GM18909 (cell line): ENCODE measurements at regions not wholly inside any gene's neighbourhood (a gene's known extent, or its start where the extent isn't known, plus 50 kb on each side); places are given as distances from the start of the nearest gene placed in this dataset.

Experiments used
- ATAC-seq: cut with Tn5 transposase; IDR thresholded peaks from one replicate; pipeline ENCODE4 v1.9.1; 2021; ENCODE audit warnings: mild to moderate bottlenecking; ENCODE audit not compliant: unreplicated experiment, poor library complexity

DNA sequence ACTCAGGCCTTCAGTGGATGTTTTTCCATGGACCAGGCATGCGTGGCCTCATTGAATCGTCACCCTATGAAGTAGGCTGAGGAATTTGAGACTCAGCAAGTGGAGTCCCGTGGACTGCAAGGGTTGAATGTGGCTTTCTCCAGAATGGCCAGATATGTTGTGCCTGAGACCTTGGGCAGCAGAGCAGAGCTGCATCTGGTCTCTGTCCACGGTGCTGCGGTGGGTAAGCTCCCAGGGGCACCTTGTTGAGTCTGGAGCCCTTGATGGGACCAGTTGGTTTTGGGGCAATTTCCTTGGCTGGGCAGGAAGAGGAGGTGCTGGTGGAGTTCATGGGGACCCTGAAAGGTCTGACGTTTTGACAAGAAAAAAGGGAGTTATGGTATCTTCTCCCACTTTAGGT, 368.1 kb upstream of the EEF2KMT start:
- no peak for ATAC-seq

DNA sequence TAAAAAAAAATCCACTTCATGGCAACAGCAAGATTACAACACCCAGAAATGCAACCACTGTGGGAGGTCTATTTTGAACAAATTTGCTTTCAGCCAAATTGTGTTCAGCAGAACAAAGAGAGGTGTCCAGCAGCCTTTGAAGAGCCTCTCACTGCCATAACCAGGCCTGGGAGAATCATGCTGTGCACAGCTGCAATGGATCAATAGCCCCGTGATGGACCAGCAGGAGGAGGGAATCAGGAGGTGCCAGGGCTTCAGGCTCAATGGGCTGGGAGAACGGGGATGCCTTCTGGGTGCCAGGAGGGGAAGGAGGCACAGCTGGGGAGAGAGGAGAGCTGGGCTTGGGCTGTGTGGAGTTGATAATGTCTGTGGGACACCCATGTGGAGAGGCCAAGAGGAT, 366.2 kb upstream of the EEF2KMT start:
- ATAC-seq: no peak

DNA sequence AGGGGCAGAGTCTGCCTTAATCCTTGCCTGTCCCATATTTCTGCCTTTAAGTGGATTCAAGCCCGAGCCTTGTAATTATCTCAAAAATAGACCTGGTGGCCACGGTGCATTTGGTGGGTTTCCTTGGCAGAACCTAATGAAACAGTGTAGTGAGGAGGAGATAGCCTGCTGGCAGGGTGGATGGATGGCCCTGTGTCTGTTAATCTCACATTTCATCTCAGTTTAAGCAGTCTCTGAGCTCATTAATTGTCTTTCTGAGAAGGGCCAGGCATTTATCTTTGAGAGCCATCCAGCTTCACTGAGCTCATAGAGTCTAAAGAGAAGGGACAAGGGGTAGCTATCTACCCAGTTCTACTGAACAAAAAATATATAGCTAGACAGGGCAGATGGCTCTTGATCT, 364.0 kb upstream of the EEF2KMT start:
- no peak for ATAC-seq

DNA sequence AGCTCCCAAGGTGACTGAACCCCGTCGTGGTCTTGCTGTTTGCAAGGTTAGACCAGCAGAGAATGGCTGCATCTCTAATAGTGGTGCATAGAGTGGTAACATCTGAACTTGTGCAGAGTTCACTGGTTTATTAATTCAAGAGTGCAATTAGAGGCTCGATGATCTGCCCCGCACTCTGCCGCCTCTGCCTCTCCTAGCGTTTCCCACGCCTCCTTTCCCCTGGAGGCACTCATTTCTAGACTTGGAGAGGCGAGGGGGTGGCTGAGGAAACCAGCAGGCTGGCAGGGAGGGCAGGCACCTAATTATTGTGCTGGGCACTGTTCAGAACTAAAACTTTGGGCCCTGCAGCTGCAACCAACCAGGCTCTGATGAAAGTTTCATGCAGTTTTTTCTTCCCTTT, 363.5 kb upstream of the EEF2KMT start:
- no peak for ATAC-seq

DNA sequence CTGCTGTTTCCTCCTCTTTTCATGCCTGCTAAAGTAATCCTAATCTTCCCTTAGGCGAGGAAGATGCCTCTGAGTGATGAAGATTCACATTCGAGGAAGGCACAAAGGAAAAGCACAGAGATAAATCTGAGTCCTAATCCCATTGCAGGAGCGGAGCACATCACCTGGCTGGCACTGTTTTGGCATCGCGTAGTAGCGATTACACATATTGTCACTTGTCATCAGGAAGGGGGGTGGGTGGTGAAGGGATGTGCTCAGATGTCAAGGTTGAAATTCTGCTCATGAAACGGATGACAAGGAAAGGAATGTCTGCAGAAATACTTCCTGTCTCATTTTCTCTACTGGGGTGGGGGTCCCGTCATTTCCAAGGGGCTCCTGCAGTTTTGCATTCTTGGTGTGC, 363.1 kb upstream of the EEF2KMT start:
- no peak for ATAC-seq

DNA sequence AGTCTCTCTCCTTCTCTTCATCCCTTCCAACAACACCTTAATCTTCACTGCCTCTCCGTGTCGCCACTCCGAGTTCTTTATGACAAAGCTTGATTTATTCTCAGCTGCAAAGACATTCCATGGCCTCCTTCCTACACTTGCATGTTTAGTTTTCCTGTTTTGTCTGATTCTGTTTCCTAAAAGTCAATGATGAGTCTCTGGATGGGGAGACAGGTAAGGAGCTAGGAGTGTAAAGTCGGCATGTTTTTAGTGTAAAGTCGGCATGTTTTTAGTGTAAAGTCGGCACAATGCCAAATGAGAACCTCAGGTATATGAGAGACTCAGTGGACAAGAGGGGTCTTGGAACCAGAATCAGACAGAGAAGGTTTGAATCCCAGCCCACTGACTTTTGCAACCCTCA, 362.3 kb upstream of the EEF2KMT start:
- ATAC-seq: no peak

DNA sequence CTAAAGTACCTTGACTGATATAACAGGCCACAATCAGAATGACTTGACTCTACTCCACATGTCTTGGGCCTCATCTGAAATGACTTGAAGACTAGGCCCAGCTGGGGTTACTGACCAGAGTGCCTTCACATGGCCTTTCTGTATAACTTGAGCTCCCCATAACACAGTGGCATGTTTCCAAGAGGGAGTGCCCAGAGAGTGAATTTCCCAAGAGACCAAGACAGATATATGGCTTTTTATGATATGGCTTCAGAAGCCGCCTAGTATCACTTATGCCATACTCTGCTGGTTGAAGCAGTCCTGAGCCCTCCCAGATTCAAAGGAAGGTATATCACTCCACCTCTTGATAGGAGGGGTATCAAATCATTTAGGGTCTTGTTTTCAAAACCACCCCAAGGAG, 357.5 kb upstream of the EEF2KMT start:
- ATAC-seq: no peak

DNA sequence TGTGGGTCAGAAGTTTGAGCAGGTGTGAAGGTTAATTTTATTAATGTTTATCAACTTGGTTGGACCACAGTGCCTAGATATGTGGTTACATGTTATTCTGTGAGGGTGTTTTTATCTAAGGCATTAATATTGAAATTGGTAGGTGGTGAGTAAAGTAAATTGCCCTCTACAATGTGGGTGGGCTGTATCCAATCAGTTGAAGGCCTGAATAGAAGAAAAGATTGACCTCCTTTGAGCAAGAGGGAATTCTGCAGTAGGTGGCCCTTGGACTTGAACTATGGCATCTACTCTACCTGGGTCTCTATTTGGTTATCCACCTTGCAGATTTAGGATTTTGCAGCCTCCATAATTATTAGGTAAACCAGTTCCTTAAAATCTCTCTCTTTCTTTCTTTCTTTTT, 356.8 kb upstream of the EEF2KMT start:
- no peak for ATAC-seq

DNA sequence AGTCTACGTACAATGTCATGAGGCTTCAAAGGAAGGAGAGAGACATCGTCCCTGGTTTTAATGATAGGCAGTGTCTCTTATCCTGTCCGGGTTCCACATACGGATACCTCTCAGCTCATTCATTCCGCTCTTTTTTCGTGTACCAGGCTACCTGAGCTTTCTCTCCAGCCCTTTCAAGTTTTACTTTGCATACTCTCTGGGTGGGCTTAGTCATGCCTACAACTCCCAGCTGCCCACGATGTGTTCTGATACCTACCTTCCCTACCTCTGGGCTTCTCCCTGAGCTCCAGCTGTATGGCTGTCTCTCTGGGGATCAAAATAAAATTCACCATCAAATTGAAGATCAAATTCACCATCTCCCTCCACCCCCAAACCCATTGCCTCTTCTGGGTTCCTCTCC, 354.0 kb upstream of the EEF2KMT start:
- no peak for ATAC-seq

DNA sequence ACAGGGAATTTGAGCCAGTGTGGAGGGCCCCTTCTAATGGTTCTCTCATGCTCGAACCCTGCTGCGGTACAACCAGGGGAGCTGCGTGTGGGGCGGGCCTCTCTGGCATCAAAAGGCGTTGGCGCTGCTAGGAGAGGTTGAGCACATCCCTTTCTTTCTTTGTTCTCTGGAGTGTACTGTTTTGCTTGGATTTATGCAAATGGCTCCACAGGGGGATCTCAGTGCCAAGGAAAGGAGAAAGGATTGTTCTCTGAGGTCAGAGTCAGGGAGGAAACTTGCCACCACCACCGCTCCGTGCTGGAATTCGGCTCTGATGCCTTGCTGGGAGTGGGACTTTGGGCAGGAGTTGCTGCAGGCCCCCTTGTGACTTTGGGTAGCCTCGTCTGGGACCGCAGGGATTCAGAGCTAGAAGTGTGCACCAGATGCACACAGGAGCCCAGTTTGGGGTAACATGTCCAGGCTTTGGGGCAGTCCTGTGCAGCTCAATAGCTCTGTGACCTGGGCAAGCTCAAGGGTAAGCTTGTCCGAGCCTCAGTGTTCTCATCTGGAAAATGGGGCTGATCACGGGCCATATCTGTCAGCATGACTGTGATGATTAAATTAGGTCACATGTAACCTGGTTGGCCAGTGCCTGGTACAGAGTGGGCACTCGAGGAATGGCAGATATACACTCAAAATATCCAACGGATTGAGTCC, 353.0 kb upstream of the EEF2KMT start:
- no peak for ATAC-seq

DNA sequence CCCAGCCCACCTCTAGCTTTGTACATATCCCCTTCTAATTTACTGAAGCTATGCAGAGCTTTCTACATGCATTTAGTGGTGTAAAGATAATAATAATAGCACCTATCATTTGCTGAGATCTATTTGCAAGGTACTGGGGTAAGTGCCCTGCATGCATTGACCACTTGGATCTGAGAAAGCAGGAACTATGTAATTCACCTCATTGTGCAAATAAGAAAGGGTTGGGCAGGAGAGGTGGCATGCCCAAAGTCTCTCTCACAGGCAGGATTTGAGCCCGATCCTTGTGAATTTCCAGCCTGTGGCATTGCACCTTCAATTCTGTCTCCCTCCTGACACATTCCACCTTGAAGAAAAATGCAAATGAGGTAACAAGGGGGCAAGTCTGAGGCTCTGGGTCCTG, 352.3 kb upstream of the EEF2KMT start:
- no peak for ATAC-seq

DNA sequence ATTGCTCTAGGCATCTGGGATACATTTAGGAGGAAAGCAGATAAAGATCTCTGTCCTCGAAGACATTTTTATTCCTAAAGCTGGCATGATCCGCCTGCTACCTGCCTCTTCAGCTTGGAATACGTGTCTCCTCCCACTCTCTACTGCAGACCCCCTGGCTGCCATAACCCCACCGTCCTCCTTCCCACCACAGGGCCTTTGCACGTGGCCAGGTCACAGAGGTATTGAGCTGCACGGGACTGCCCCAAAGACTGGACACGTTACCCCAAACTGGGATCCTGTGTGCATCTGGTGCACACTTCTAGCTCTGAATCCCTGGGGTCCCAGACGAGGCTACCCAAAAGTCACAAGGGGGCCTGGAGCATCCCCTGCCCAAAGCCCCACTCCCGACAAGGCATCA, 351.2 kb upstream of the EEF2KMT start:
- no peak for ATAC-seq

DNA sequence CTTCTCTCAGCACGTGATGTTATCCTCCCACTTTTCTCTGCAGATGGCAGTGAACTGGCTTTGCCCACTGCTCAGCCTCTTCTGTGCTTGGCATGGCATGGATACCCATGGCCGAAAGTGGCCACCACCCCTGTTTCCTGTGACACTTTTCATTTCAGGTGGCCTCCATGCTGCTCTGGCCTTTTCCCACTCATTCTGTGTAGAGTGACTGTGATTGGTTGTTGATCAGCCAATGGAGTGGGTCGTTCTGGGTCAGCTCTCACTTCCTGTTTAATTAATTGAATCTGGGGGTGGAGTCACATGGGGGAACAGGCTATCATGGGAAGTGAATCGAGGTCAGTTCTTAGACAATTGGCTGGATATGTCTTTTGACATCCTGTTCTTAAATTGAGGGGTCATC, 350.1 kb upstream of the EEF2KMT start:
- no peak for ATAC-seq

DNA sequence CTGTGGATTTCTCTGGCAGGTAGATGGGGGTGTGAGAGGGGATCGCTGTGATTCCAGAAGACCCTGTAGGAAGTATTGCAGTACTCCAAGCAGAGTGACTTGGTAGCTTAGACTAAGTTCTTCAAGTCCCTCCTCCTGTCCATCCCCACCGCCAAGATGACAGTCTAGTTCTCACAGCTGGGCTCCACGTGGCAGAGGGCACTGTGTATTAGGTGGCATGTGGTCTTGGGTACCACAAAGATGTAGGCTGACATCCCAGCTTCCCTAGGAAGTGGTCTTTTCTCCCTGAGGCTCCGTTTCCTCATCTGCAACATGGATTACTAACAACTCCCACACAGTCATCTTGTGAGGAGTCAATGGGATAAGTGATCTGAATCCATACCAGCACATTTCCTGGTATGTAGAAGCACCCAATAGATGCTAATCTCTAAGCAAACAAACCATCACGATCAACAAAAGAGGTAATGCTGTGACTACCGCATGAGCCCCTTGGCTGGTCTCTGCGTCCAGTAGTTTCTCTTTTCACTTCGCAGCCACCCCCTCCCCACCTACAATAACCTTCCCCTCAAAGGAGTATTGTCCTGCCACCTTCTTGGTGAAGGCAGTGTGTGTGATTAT, 349.1 kb upstream of the EEF2KMT start:
- no peak for ATAC-seq

DNA sequence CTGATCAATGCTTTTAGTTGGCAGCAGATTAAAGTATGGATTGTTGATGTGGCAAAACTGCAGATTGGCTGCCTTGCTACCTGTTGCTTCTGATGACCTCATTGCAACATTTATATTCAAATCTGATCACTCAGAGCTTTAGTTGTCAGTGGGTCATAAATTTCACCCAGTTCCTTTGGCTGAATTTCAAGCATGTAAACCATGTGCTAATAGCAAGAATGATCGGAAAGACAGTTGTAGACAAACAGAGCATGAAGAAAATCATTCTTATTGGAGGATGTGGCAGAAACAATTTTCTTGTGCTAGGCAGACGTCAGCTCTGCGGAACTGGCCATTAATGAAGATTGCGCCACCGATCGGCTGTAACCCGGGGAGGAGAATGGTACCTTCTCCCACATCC, 346.6 kb upstream of the EEF2KMT start:
- no peak for ATAC-seq

DNA sequence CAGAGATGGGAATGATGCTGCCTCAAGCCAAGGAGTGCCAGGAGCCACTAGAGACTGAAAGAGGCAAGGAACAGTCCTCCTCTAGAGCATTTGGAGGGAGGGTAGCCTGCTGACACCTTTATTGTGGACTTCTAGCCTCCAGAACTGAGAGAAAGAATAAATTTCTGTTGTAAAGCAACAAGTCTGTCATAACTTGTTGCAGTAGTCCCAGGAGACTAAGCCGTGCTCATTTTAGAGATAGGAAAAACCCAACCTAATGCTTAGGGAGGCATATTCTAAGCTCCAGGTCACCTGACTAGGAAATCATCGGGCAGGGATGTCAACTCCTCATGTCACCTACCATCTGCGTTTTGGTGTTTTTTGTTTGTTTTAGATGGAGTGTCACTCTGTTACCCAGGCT, 345.4 kb upstream of the EEF2KMT start:
- ATAC-seq: no peak

DNA sequence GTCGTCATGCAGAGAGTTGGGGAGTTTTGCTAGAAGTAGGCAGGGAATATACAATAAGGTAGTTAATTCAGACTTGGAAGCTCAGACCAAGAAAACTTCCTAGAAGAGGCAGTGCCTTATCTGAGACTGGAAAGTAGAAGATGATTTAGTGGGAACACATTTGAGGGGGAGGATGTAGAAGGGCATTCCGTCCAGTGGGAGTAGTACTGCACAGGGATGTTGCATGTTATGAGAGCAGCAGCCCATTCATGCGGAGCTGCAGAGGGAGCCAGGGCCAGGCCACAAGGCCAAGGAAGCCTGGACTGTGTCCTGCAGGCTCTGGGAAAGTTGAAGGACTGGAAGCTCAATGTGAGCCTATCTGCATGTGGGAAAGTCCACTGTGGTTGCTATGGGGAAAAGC, 344.5 kb upstream of the EEF2KMT start:
- ATAC-seq: no peak

DNA sequence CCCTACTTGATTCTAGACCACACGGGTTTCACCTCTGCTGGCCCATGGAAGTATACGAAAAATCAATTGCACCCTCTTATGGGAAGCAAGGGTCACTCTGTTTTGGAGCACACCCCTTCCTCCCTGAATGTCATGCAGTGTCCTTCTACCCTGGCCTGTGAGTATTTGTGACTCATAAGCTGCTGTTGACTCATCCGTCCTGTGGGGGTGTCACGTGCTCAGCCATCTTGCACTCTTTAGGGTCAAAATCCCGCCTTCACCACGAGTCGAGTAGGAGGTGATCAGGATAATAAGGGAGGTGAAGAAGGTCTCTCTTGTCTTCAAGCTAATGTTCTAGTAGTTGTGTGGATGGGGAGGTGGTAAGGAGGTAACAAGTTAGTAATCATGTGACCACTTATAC, 341.0 kb upstream of the EEF2KMT start:
- no peak for ATAC-seq

DNA sequence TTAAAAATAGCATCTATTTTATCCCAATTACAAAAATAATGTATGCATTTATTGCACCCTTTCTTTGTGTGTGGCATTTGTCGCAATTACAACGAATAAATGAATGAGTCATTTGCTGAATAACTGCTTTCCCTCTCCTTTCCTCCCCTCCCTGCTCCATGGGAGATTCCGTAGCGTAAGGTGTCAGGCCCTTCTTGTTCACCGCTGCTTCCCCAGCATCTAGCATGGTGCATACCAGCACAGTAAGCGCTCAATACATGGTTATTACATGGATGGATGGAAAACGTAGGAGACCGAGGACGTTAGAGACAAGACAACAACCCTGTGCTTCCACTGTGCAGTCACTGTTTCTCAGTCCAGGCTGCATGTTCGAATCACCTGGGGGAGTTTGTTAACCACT, 336.0 kb upstream of the EEF2KMT start:
- ATAC-seq: no peak

DNA sequence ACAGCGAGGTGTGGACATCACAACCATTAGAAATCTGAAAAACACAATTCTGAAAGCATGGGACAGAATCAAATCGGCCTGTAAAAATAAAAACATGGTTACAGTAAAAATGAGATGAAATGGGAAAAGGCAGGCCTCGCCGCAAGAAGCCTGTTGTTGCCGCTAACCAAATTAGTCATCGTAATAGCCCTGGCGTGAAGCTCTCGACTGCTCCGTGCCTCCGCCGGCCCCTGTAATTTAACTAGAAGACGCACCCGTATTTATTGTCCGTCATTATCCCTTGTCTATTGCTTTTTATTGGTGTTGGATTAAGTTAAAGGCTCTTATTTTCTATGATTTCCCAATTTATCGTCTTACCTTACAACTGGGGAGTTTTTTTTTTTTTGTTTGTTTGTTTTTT, 334.6 kb upstream of the EEF2KMT start:
- no peak for ATAC-seq

DNA sequence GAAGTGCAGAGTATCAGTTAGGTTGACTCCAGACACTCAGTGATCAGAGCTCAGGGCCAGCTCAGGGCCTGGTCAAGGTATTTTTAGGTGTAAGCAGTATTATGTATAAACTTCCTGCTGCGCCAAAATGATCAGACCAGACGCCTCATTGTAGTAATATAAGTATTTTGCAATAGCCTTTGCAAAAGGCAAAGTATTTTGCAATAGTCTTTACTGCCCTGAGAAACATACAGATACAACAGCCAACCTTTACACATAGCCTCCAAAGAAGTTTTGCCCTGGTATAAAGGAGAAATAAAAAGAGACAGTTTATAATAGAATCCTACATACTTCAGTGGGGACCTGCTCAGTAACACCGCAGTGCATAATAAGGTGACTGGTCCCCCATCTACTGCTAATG, 333.0 kb upstream of the EEF2KMT start:
- no peak for ATAC-seq

DNA sequence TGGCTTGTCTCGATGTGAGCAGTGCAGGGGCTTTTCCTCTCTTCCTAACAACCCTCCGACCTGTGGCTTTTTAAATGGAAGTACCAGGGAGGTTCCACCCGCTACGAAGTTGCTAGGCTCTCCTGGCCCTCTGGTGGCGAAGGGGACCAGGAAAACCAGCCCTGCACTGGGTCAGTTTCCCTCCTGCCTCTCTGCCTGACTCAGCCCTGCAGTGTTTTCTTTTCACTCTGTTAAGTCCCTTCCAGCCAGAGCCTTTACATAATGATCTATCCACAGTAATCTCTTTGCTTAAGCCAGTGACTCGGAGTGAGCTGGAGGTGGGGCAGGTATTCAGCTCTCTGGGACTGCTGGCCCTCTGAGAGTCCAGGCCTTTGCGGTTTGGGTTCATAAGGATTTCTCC, 331.3 kb upstream of the EEF2KMT start:
- ATAC-seq: no peak

DNA sequence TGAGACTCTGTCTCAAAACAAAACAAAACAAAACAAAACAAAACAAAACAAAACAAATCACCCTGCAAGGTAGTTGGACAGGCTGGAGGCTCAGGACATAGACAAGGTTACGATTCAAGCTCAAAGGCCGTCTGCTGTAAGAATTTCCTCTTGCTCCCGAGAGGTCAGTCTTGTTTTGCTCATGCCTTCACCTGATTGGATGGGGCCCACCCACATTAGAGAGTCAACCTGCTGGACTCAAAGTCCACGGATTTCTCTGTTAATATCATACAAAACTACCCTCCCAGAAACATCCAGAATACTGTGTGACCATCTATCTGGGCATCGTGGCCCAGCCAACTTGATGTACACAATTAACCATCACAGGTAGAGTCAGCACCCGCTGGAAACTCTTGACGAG, 330.0 kb upstream of the EEF2KMT start:
- no peak for ATAC-seq
